ENCODE measurements at regions not wholly inside any gene's neighbourhood (a gene's known extent, or its start where the extent isn't known, plus 50 kb on each side); places are given as distances from the start of the nearest gene placed in this dataset.

GRCh38 chr5:144788556-144788955 is 617.9 kb downstream of the KCTD16 start:
- no peak for TF ChIP-seq EZH2 (IDR thresholded peaks at IDR 0.05; ENCODE audit: insufficient read depth, poor library complexity, severe bottlenecking)
- no peak for TF ChIP-seq EZH2phosphoT487 (IDR thresholded peaks at IDR 0.05; ENCODE audit: insufficient read depth, low read depth)
